ENCODE measurements at regions not wholly inside any gene's neighbourhood (a gene's known extent, or its start where the extent isn't known, plus 50 kb on each side); places are given as distances from the start of the nearest gene placed in this dataset.

DNA sequence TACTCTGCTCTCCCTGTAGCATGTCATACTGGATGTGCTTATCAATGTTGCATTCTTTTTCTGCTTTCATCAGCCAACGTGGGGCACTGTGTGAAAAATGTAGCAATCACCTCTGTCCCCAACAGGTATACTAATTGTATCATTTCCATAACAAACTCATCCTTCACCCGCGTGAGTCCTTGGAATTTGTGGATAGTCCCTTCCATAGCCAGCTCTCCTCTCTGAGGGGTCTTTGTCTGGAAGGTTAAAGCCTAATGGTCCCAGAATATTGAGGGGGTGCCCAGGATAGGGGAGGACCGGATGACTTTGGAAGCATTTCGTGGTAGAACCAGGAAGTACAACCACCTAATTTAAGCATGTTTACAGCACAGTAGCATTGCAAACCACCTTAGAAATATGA, 124.6 kb downstream of the FOXB1 start:
- 63 to 68% methylated on average over 5 of the region's 5 CpGs for WGBS, 2 donors
- Histone ChIP-seq H3K4me3 (replicated peaks in 1 of 3) (no peak overlapping the region), H3K9me3 (no peaks in the 10 kb centered on the region), H3K27me3 (no peaks in the 10 kb centered on the region), H3K36me3 (no peaks in the 10 kb centered on the region), H3K27ac (peak overlapping the region in 2 of 3 donors; percentile 43 to 89), H3K4me1 (peaks cover 0 to 11% of the 10 kb centered on the region in 2 donors)
- no peak for DNase-seq
- intact Hi-C loops (cut with DNase I), result no loop called here
- TF ChIP-seq, protein P1, sequence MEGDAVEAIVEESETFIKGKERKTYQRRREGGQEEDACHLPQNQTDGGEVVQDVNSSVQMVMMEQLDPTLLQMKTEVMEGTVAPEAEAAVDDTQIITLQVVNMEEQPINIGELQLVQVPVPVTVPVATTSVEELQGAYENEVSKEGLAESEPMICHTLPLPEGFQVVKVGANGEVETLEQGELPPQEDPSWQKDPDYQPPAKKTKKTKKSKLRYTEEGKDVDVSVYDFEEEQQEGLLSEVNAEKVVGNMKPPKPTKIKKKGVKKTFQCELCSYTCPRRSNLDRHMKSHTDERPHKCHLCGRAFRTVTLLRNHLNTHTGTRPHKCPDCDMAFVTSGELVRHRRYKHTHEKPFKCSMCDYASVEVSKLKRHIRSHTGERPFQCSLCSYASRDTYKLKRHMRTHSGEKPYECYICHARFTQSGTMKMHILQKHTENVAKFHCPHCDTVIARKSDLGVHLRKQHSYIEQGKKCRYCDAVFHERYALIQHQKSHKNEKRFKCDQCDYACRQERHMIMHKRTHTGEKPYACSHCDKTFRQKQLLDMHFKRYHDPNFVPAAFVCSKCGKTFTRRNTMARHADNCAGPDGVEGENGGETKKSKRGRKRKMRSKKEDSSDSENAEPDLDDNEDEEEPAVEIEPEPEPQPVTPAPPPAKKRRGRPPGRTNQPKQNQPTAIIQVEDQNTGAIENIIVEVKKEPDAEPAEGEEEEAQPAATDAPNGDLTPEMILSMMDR (IDR thresholded peaks at IDR 0.05), result no peak
- no peak for TF ChIP-seq POLR2A (IDR thresholded peaks at IDR 0.05)

- no peak for TF ChIP-seq POLR2A (IDR thresholded peaks at IDR 0.05)
- TF ChIP-seq, protein P1 (IDR thresholded peaks at IDR 0.05), result no peak
- Histone ChIP-seq H3K9me3 (no peaks in the 10 kb centered on the region), H3K4me3 (replicated peaks in 1 of 3) (no peak overlapping the region), H3K27ac (peak overlapping the region in 1 of 3 donors; percentile 7), H3K4me1 (peaks cover 0 to 11% of the 10 kb centered on the region in 2 donors), H3K36me3 (no peaks in the 10 kb centered on the region), H3K27me3 (no peaks in the 10 kb centered on the region)
- 72 to 75% methylated on average over 1 of the region's 1 CpG for WGBS, 2 donors
- intact Hi-C loops (cut with DNase I), result no loop called here
- DNase-seq, result no peak
These were observed 126.3 kb downstream of the FOXB1 start for GRCh38 chr15:60130398-60130797.

- no peak overlapping the region for H3K27ac ChIP-seq
- intact Hi-C loops (cut with DNase I), result no loop called here
- TF ChIP-seq POLR2A (IDR thresholded peaks at IDR 0.05), result no peak
- TF ChIP-seq, protein P1 (IDR thresholded peaks at IDR 0.05), result no peak
- no peaks in the 10 kb centered on the region for H3K27me3 ChIP-seq
- no peaks in the 10 kb centered on the region for H3K9me3 ChIP-seq
- no peaks in the 10 kb centered on the region for H3K36me3 ChIP-seq
- DNase-seq, result no peak
- H3K4me1 ChIP-seq, result peaks cover 0 to 11% of the 10 kb centered on the region in 2 donors
- 87 to 88% methylated on average over 7 of the region's 7 CpGs for WGBS, 2 donors
- no peak overlapping the region for H3K4me3 ChIP-seq (replicated peaks in 1 of 3)
These were observed 126.7 kb downstream of the FOXB1 start for GRCh38 chr15:60130821-60131220.

GRCh38 chr15:60134609-60135008, 130.5 kb downstream of the FOXB1 start:
- no peak overlapping the region for H3K4me3 ChIP-seq (replicated peaks in 1 of 3)
- intact Hi-C loops (cut with DNase I), result no loop called here
- no peaks in the 10 kb centered on the region for H3K9me3 ChIP-seq
- H3K27ac ChIP-seq, result no peak overlapping the region
- TF ChIP-seq, protein P1 (IDR thresholded peaks at IDR 0.05), result peak in 2 of 6 experiments; percentile 12 to 30
- TF ChIP-seq POLR2A (IDR thresholded peaks at IDR 0.05), result no peak
- H3K36me3 ChIP-seq, result no peaks in the 10 kb centered on the region
- H3K27me3 ChIP-seq, result no peaks in the 10 kb centered on the region
- 75% methylated on average over 1 of the region's 1 CpG for WGBS, 2 donors
- peak in 1 of 2 donors; percentile 25 for DNase-seq
- peaks cover 0 to 3% of the 10 kb centered on the region in 2 donors for H3K4me1 ChIP-seq

- no peak for TF ChIP-seq POLR2A (IDR thresholded peaks at IDR 0.05)
- TF ChIP-seq, protein P1 (IDR thresholded peaks at IDR 0.05), result no peak
- Histone ChIP-seq H3K4me1 (no peaks in the 10 kb centered on the region), H3K27ac (no peak overlapping the region), H3K36me3 (no peaks in the 10 kb centered on the region), H3K9me3 (no peaks in the 10 kb centered on the region), H3K4me3 (replicated peaks in 1 of 3) (no peak overlapping the region), H3K27me3 (no peaks in the 10 kb centered on the region)
- WGBS, 2 donors, result 71 to 91% methylated on average over 2 of the region's 2 CpGs
- no peak for DNase-seq
- intact Hi-C loops (cut with DNase I), result no loop called here
These were observed 131.8 kb downstream of the FOXB1 start for GRCh38 chr15:60135961-60136360.
